GM18511 (cell line): ENCODE measurements at regions not wholly inside any gene's neighbourhood (a gene's known extent, or its start where the extent isn't known, plus 50 kb on each side); places are given as distances from the start of the nearest gene placed in this dataset.
"Not testable (repeated sequence)": the region's sequence is repeated elsewhere in the genome, so short reads cannot be mapped to it uniquely, and the experiment has no call there.

Experiments used
- ATAC-seq: cut with Tn5 transposase; IDR thresholded peaks from one replicate; pipeline ENCODE4 v1.9.1; 2021; ENCODE audit warnings: mild to moderate bottlenecking, moderate library complexity; ENCODE audit not compliant: unreplicated experiment

DNA sequence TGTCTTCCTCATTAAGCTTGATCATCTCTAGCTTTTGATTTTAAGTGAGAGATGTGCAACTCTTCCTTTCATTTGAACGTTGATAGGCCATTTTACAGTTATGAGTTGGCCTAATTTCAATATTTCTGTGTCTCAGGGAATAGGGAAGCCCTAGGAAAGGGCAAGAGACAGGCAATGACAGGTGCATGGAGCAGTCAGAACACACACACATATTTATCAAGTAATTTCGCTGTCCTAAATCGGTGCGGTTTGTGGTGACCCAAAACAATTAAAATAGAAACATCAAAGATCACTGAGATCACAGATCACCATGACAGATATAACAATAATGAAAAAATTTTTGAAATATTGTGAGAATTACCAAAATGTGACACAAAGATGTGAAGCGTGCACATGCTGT lies 87.7 kb upstream of the LSM6 start:
- no peak for ATAC-seq

GRCh38 chr4:146076081-146076480 lies 99.4 kb upstream of the LSM6 start:
- ATAC-seq = no peak

- peak; percentile 81 for ATAC-seq
Measured at GRCh38 chr4:146073517-146073916, 102.0 kb upstream of the LSM6 start.

GRCh38 chr4:146072376-146072775 lies 103.1 kb upstream of the LSM6 start:
- no peak for ATAC-seq

- no peak for ATAC-seq
Measured at GRCh38 chr4:146071390-146071789, 104.1 kb upstream of the LSM6 start.

DNA sequence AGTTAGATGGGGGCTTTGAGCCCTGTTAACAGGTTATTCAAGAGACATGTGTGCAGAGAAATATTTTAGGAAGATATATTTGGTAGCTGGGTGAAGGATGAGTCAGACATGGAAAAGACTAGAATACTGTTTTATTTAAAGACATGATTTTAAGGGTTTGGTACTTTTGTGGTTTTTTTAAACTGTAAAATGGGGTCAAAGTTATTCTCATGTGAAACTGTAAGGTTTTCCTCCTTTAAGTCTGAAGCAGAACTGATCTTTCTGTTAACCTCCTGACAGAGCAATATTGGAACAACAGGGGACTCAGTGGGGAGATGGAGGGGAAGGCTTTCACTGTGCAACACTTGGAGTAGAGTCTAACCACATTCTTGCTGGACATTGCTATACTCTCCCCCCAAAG lies 112.4 kb upstream of the LSM6 start:
- ATAC-seq = peak; percentile 27

DNA sequence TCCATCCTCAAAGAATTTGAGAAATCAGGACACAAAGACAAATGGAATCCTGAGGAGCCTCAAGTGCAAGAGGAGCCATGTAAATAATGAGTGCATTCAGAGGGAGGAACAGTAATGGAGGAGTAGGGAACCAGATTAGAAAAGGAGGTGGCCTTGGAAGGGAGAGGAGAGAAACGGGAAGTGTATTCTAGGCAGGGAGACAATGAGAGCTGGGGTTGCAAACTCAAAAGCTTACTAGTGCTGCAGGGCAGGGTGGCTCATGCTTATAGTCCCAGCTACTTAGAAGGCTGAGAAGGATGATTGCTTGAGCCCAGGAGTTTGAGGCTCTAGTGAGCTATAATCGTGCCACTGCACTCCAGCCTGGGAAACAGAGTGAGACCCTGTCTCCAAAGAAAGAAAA lies 113.2 kb upstream of the LSM6 start:
- ATAC-seq = no peak

DNA sequence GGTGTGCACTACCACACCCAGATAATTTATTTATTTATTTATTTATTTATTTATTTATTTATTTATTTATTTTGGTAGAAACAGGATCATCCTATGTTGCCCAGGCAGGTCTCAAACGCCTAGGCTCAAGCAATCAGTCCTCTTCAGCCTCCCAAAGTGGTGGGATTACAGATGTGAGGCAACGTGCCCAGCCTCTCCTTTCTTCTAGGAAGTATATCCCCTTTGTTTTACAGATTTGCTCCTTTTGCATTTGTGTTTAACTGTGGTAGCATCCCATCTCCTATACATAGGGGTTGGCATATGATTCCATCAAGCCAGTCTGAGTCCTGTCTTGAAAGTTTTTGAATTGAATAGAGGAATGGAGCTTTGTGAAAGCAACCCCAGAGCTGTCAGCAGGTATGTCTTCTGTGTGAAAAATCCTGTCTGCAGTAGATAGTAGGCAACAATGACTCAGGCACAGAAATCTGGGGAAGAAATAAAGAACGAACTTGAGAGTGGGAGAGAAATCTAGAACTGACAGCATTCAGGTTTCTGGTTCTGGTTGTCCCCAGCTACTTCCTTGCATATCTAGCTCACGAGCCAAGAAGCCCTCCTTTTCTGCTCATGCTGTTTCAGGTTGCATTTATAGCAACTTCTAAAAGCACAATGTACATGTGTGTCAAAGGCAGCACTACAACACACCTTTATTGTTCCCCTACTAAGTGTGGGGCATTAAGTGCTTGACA lies 113.7 kb upstream of the LSM6 start:
- ATAC-seq = no peak

DNA sequence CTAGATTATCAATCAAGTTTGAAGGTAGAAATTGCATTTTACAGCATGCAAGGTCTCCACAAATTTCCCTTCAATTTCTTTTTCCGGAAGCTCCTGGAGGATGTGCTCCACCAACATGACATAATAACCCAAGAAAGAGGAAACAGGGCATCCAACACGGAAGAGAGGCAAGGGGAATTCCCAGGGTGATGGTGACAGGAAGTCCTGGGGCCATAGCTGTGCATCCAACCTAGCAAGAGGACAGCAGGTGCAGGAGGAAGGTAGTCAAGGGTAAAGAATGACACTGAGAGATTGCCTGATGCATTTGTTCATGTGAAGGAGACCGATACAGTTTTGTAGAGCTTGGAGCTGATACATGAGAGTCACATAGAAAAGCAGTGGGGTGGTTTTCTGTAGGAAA lies 115.7 kb upstream of the LSM6 start:
- ATAC-seq = peak; percentile 80

- ATAC-seq = peak; percentile 51
Measured at GRCh38 chr4:146059151-146059550, 116.4 kb upstream of the LSM6 start.

DNA sequence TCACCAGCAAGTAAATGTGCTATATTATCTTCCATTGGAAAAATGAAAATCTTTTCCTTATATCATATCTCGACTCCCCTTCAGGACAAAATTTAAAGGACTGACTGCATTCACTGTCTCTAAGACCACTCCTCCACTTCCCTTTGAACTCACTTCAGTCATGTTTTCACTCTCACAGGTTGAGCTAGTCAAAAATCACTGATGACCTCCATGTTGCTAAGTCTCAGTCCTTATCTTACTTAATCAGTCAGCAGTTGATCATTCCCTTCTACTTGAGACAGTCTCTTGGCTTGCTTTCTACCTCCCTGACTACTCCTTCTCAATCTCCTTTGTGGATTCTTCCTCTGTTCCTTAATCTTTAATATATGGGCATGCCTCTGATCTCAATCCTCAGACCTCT lies 117.0 kb upstream of the LSM6 start:
- peak; percentile 11 for ATAC-seq

DNA sequence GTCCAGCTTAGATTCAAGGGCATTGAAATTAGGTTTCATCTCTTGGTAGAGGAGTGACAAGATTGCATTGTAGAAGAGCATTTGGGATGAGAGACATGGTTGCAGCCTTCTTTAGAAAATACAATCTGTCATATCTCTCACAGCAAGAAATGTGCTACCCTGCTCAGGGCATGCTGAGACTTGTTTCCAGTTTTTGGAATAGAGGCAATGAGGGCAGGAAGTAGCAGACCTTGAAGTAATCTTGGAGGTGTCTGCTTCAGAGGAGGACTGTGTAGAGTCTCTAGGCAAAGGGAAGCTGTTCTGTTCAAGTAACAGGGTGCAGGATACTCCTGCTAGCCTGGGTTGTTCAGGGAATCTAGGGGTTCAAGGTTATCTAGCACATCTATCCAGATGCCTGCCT lies 116.1 kb upstream of the ZNF827 start:
- ATAC-seq = no peak

DNA sequence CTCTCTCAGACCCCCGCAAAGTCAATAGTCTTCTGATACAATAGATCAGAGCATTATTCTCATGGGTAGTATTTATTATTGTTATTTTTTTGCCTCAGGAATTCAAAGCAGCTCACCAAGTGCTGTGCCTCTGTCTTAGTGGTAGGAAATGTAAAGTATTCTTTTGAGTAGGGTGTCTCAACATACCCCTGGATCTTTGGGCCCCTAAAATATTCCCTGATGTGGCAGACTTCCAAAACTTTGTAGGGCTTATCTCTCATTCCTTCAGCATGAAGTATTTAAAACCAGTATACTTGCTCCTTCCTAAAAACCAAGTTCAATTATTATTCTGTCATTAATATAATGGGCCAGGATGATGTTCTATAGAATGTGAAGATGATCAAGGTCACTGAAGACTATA lies 115.3 kb upstream of the ZNF827 start:
- ATAC-seq = no peak

DNA sequence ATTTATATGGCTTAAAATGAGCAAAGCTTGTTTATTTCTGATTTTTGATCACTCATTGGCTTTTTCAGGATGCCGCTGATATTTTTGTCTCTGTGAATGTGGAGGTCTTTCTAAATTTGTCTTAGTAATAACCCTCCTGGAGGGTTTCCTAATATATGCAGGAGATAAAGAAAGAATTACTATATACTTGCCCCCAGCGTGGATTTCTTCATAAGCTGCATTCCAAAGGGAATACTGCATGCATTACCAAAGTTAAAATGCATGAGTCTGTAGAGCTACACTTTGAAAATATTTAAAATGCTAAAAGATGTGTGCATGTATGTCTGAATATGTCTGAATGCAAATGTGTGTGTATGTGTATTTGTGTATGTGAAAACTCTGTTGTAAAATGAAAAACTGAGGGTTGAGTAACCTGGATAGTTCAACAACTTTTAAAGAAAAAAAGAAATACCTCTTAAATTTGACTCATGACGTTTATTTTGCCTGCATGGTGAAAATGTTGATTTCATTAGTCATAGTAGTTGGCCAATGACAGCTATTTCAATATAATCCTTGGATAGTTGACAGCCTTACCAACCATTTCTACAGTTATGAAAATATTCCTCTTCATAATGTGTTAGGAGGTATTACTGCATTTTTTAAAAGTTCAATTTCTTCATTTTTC lies 113.2 kb upstream of the ZNF827 start:
- no peak for ATAC-seq

GRCh38 chr4:146051223-146051622 lies 112.6 kb upstream of the ZNF827 start:
- ATAC-seq = no peak

- ATAC-seq = peak; percentile 90
Measured at GRCh38 chr4:146049802-146050201, 111.2 kb upstream of the ZNF827 start.

DNA sequence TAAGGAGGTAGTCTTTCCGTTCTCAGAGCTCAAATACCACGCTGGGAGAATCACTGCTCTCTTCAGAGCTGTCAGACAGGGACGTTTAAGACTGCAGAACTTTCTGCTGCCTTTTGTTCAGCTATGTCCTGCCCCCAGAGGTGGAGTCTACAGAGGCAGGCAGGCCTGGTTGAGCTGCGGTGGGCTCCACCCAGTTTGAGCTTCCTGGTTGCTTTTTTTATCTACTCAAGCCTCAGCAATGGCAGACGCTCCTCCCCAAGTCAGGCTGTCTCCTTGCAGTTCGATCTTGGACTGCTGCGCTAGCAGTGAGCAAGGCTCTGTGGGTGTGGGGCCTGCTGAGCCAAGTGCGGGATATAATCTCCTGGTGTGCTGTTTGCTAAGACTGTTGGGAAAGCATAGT lies 109.1 kb upstream of the ZNF827 start:
- not testable (repeated sequence) for ATAC-seq

DNA sequence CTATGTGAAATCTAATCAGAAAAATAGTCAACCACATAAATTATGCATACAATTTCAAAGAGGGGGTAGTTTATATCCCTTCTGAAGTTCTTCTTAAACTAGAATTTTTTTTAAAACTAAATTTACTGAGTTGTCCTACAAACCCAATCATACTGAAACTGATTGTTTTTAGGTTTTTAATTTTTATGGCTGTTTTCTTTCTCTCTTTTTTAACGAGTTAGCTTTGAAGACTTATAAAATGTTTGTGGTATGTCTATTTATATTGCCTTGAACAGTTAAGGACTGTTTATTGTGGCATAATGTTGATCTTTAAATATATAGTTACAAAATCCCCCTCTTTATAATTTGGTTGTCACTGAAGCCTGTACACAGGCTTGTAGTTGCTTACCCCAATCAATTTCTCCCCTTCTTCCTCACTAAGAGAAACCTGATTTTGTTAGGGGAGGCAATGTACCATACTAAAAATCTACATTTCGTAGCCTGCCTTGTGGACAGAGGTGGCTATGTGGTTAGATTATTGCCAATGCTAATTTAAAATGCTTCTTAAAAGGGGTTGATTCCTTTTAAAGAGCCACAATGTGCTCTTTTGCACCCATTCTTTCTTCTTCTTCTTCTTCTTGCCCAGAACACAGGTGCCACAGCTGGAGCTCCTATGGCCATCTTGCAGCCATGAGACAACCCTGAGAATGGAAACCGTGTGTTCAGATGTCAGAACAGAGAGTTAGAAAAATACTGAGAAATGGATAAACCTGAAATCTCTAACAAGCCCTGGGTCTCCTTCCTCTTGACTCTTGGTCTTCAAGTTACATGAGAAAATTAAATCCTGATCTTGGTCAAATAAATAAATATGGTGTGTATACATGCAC lies 102.7 kb upstream of the ZNF827 start:
- ATAC-seq = no peak

GRCh38 chr4:146040623-146041022 lies 102.0 kb upstream of the ZNF827 start:
- no peak for ATAC-seq

GRCh38 chr4:146033149-146033548 lies 94.5 kb upstream of the ZNF827 start:
- no peak for ATAC-seq

DNA sequence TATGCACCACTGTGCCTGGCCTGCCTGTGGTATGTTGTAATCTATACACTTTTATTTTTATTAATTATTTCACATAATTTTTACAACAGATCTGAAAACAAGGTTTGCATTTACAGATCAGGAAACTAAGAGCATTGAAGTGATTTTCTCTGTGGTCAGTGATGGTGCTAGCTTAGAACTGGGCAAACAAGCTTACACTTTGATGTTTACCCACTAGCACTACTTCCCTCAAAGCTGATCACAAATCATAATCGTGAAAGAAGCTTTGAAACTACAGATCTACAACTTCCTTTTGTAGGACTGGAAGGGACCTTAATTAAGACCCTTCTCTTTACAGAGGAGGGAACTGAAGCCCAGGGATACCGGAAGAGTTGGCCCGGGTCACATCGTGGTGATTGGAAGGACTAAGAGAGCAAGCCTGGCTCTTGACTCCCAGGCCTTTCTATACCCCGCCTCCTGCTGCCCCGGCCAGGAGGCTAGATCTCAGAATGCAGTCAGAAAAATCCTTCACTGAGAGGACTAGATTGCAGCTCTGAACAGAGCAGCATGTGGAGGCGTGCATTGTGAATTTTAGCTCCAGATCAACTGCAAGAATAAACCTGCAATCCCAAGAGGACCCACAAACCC lies 93.7 kb upstream of the ZNF827 start:
- ATAC-seq = peak; percentile 31
